Type B pancreatic cell (in vitro differentiated cells): ENCODE measurements at regions not wholly inside any gene's neighbourhood (a gene's known extent, or its start where the extent isn't known, plus 50 kb on each side); places are given as distances from the start of the nearest gene placed in this dataset.
"Not testable (repeated sequence)": the region's sequence is repeated elsewhere in the genome, so short reads cannot be mapped to it uniquely, and the experiment has no call there.

Source experiments
- DNase-seq: peaks from one replicate; pipeline ENCODE4 v3.0.0; 2021; ENCODE audit warnings: mixed read lengths; ENCODE audit not compliant: unreplicated experiment; ENCODE audit errors: extremely low spot score
- H3K27ac Mint-ChIP-seq: 2 replicates; pipeline ENCODE4 v1.8.0; 2021; ENCODE audit warnings: mild to moderate bottlenecking, mixed read lengths
- H3K27me3 Mint-ChIP-seq: 2 replicates; pipeline ENCODE4 v1.8.0; 2021; ENCODE audit warnings: mixed read lengths
- H3K36me3 Mint-ChIP-seq: 2 replicates; pipeline ENCODE4 v1.8.0; 2021; ENCODE audit warnings: mixed read lengths
- H3K4me1 Mint-ChIP-seq: one replicate; pipeline ENCODE4 v1.8.0; 2021; ENCODE audit warnings: mixed read lengths; ENCODE audit not compliant: unreplicated experiment
- H3K4me3 Mint-ChIP-seq: 2 replicates; pipeline ENCODE4 v1.8.0; 2021; ENCODE audit warnings: mild to moderate bottlenecking, mixed read lengths
- H3K9me3 Mint-ChIP-seq: 2 replicates; pipeline ENCODE4 v1.8.0; 2021; ENCODE audit warnings: mixed read lengths
- CTCF ChIP-seq: fragments of 200-600 bp; sonication (generic); conservative IDR thresholded peaks from 2 replicates; pipeline ENCODE4 v1.5.0; 2021; ENCODE audit warnings: antibody characterized with exemption, mild to moderate bottlenecking

GRCh38 chr9:111744363-111744762 is 50.4 kb downstream of the SHOC1 start:
- H3K36me3 Mint-ChIP-seq, result no peaks in the 10 kb centered on the region
- no peaks in the 10 kb centered on the region for H3K4me1 Mint-ChIP-seq
- no peak for TF ChIP-seq CTCF
- H3K4me3 Mint-ChIP-seq, result no peak overlapping the region
- no peaks in the 10 kb centered on the region for H3K9me3 Mint-ChIP-seq
- H3K27me3 Mint-ChIP-seq, result no peaks in the 10 kb centered on the region
- no peak overlapping the region for H3K27ac Mint-ChIP-seq
- DNase-seq, result no peak

GRCh38 chr9:111743275-111743674 is 51.5 kb downstream of the SHOC1 start:
- Mint-ChIP-seq H3K9me3 (no peaks in the 10 kb centered on the region), H3K4me1 (no peaks in the 10 kb centered on the region), H3K36me3 (no peaks in the 10 kb centered on the region), H3K4me3 (no peak overlapping the region), H3K27me3 (no peaks in the 10 kb centered on the region), H3K27ac (no peak overlapping the region)
- no peak for TF ChIP-seq CTCF
- DNase-seq, result no peak

DNA sequence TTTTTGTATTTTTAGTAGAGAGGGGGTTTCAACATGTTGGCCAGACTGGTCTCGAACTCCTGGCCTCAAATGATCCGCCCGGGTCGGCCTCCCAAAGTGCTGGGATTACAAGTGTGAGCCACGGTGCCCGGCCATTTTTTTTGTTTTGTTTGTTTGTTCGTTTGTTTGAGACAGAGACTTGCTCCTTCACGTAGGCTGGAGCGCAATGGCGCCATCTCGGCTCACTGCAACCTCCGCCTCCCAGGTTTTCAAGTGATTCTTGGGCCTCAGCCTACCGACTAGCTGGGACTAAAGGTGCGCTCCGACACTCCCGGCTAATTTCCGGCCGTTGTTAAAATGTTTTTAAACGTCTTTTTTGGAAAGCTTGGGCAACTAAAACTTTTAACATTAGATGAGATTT is 54.0 kb downstream of the SHOC1 start:
- Mint-ChIP-seq H3K36me3 (no peaks in the 10 kb centered on the region), H3K9me3 (peaks cover 6% of the 10 kb centered on the region)

GRCh38 chr9:111736714-111737113 is 58.0 kb downstream of the SHOC1 start:
- Mint-ChIP-seq H3K36me3 (peaks cover 4% of the 10 kb centered on the region), H3K27me3 (no peaks in the 10 kb centered on the region), H3K4me1 (no peaks in the 10 kb centered on the region), H3K9me3 (peaks cover 7% of the 10 kb centered on the region), H3K4me3 (no peak overlapping the region), H3K27ac (no peak overlapping the region)
- no peak for DNase-seq
- TF ChIP-seq CTCF, result no peak

More for the DNA sequence above, 54.0 kb downstream of the SHOC1 start:
- H3K4me1 Mint-ChIP-seq, result no peaks in the 10 kb centered on the region
- no peaks in the 10 kb centered on the region for H3K27me3 Mint-ChIP-seq
- H3K4me3 Mint-ChIP-seq, result no peak overlapping the region
- no peak for TF ChIP-seq CTCF
- DNase-seq, result no peak
- no peak overlapping the region for H3K27ac Mint-ChIP-seq

GRCh38 chr9:111735344-111735743 is 59.4 kb downstream of the SHOC1 start:
- not testable (repeated sequence) for H3K27me3 Mint-ChIP-seq, DNase-seq, H3K4me3 Mint-ChIP-seq, H3K27ac Mint-ChIP-seq, H3K36me3 Mint-ChIP-seq, H3K4me1 Mint-ChIP-seq
- H3K9me3 Mint-ChIP-seq, result peaks cover 15% of the 10 kb centered on the region

DNA sequence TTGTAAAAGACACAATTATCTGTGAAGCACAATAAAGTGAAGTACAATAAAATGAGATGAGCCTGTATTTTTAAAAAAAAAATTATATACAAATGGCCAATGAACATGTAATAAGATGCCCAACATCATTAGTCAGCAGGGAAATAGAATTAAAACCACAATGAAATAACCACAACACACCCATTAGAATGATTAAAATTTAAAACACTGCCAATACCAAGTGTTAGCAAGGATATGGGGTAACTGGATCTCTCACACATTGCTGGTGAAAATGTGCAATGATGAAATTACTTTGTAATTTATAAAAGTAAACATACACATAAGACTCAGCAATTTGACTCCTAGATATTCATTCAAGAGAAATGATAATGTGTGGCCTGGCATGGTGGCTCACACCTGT is 62.8 kb downstream of the SHOC1 start:
- DNase-seq, result no peak
- no peaks in the 10 kb centered on the region for H3K4me1 Mint-ChIP-seq
- no peak for TF ChIP-seq CTCF
- H3K9me3 Mint-ChIP-seq, result peaks cover 22% of the 10 kb centered on the region
- H3K36me3 Mint-ChIP-seq, result peaks cover 17% of the 10 kb centered on the region
- no peak overlapping the region for H3K27ac Mint-ChIP-seq
- H3K4me3 Mint-ChIP-seq, result no peak overlapping the region
- no peaks in the 10 kb centered on the region for H3K27me3 Mint-ChIP-seq
